CD14-positive monocyte (primary cell): ENCODE measurements at regions not wholly inside any gene's neighbourhood (a gene's known extent, or its start where the extent isn't known, plus 50 kb on each side); places are given as distances from the start of the nearest gene placed in this dataset.
"Not testable (repeated sequence)": the region's sequence is repeated elsewhere in the genome, so short reads cannot be mapped to it uniquely, and the experiment has no call there.

Experiments
- DNase-seq, 3 donors: peaks; one replicate each; pipeline ENCODE4 v3.0.0-alpha.2; 2011 to 2022
- H2AFZ ChIP-seq: 2 replicates; pipeline ENCODE4 v1.6.0; 2012; ENCODE audit warnings: mild to moderate bottlenecking, low read depth, low read length, inconsistent platforms; ENCODE audit not compliant: insufficient read depth, poor library complexity, severe bottlenecking
- H3K27ac ChIP-seq, 2 donors: 1 replicate in 1 of 2; 2 replicates in 1 of 2; pipeline ENCODE4 v1.5.1; 2012 to 2013; ENCODE audit warnings: low read length in 2 of 2, control low read depth in 1 of 2, inconsistent platforms in 1 of 2, low read depth in 1 of 2, mild to moderate bottlenecking in 1 of 2
- H3K27me3 ChIP-seq, 2 donors: one replicate each; pipeline versions ENCODE4 v1.6.0 to v1.6.1; 2011 to 2013; ENCODE audit warnings: low read length in 2 of 2; ENCODE audit not compliant: control insufficient read depth in 2 of 2, insufficient read depth in 2 of 2
- H3K36me3 ChIP-seq, 2 donors: replicated peaks in 1 of 2; 1 replicate in 1 of 2; 2 replicates in 1 of 2; pipeline versions ENCODE4 v1.5.1 to v1.6.1; 2012 to 2013; ENCODE audit warnings: low read length in 2 of 2, control low read depth in 1 of 2, inconsistent platforms in 1 of 2, mild to moderate bottlenecking in 1 of 2; ENCODE audit not compliant: insufficient read depth in 2 of 2, control insufficient read depth in 1 of 2
- H3K4me1 ChIP-seq, 2 donors: 1 replicate in 1 of 2; 2 replicates in 1 of 2; pipeline versions ENCODE4 v1.5.1 to v1.6.1; 2012 to 2013; ENCODE audit warnings: low read length in 2 of 2, control low read depth in 1 of 2, inconsistent platforms in 1 of 2, mild to moderate bottlenecking in 1 of 2, moderate library complexity in 1 of 2; ENCODE audit not compliant: insufficient read depth in 2 of 2, control insufficient read depth in 1 of 2
- H3K4me2 ChIP-seq: replicated peaks from 2 replicates; pipeline ENCODE3; 2012; ENCODE audit warnings: low read length, moderate library complexity, mild to moderate bottlenecking; ENCODE audit not compliant: poor library complexity, severe bottlenecking; ENCODE audit errors: extremely low read depth
- H3K4me3 ChIP-seq, 3 experiments: fragments of 200-600 bp in 1 of 3; sonication (generic) in 1 of 3; replicated peaks in 1 of 3; 1 replicate in 2 of 3; 2 replicates in 1 of 3; pipeline ENCODE4 v1.5.1; 2011 to 2013; ENCODE audit warnings: low read length in 3 of 3, mild to moderate bottlenecking in 3 of 3, control low read depth in 2 of 3, low read depth in 2 of 3, inconsistent platforms in 1 of 3, moderate library complexity in 1 of 3
- H3K79me2 ChIP-seq: 2 replicates; pipeline ENCODE4 v1.6.0; 2012; ENCODE audit warnings: mild to moderate bottlenecking, control low read depth, inconsistent platforms, low read length, moderate library complexity; ENCODE audit not compliant: insufficient read depth
- H3K9ac ChIP-seq: 2 replicates; pipeline ENCODE4 v1.6.0; 2017; ENCODE audit warnings: low read length, mild to moderate bottlenecking; ENCODE audit not compliant: insufficient read depth, poor library complexity, severe bottlenecking
- H3K9me3 ChIP-seq, 2 donors: replicated peaks in 1 of 2; 1 replicate in 1 of 2; 2 replicates in 1 of 2; pipeline versions ENCODE4 v1.5.1 to v1.6.1; 2012 to 2013; ENCODE audit warnings: low read length in 2 of 2, control low read depth in 1 of 2; ENCODE audit not compliant: control insufficient read depth in 1 of 2, insufficient read depth in 1 of 2
- H4K20me1 ChIP-seq: 2 replicates; pipeline ENCODE4 v1.6.0; 2012; ENCODE audit warnings: mild to moderate bottlenecking, low read length, control low read depth, moderate library complexity; ENCODE audit not compliant: insufficient read depth
- H3K27ac Mint-ChIP-seq, 7 donors: one replicate each; pipeline ENCODE4 v1.8.0; 2020; ENCODE audit warnings: mild to moderate bottlenecking in 7 of 7, mixed read lengths in 7 of 7, moderate library complexity in 6 of 7, inconsistent platforms in 2 of 7
- H3K27me3 Mint-ChIP-seq, 3 donors: one replicate each; pipeline ENCODE4 v1.8.0; 2021 to 2022; ENCODE audit warnings: low read depth in 3 of 3, mild to moderate bottlenecking in 3 of 3, mixed read lengths in 3 of 3, moderate library complexity in 3 of 3, inconsistent platforms in 1 of 3
- H3K36me3 Mint-ChIP-seq, 2 donors: one replicate each; pipeline ENCODE4 v1.8.0; 2020; ENCODE audit warnings: mixed read lengths in 2 of 2, inconsistent platforms in 1 of 2, mild to moderate bottlenecking in 1 of 2
- H3K4me1 Mint-ChIP-seq: one replicate; pipeline ENCODE4 v1.8.0; 2020; ENCODE audit warnings: mild to moderate bottlenecking, mixed read lengths
- H3K4me3 Mint-ChIP-seq, 2 donors: one replicate each; pipeline ENCODE4 v1.8.0; 2020; ENCODE audit warnings: mild to moderate bottlenecking in 2 of 2, mixed read lengths in 2 of 2, moderate library complexity in 1 of 2
- H3K9me3 Mint-ChIP-seq, 7 donors: one replicate each; pipeline ENCODE4 v1.8.0; 2020 to 2022; ENCODE audit warnings: mixed read lengths in 7 of 7, mild to moderate bottlenecking in 6 of 7, moderate library complexity in 6 of 7, inconsistent platforms in 2 of 7
- CTCF ChIP-seq: fragments of 200-600 bp; IDR thresholded peaks from one replicate; pipeline ENCODE4 v1.8.0; 2022; ENCODE audit warnings: antibody characterized with exemption, mild to moderate bottlenecking
- WGBS: methylation state at CpG from one replicate; pipeline ENCODE4 v1.1.5; 2013; ENCODE audit warnings: missing lambda C conversion rate; ENCODE audit not compliant: insufficient coverage; 5-methylcytosine and 5-hydroxymethylcytosine counted together
- intact Hi-C, 2 donors: fragments of 100-400 bp; cut with micrococcal nuclease; formaldehyde crosslinking; loops; one replicate each; pipeline versions ENCODE4 v1.15.0 to v1.15.1; 2023

GRCh38 chr6:67000121-67000520, 1293.1 kb upstream of the EYS start:
- Histone ChIP-seq H3K9me3 (peaks cover 3 to 8% of the 10 kb centered on the region in 2 donors), H3K4me3 (no peak overlapping the region), H3K36me3 (no peaks in the 10 kb centered on the region), H3K4me2 (no peak overlapping the region), H3K27me3 (no peaks in the 10 kb centered on the region), H3K9ac (no peak overlapping the region), H3K27ac (no peak overlapping the region), H2AFZ (no peak overlapping the region), H3K4me1 (no peaks in the 10 kb centered on the region), H4K20me1 (no peaks in the 10 kb centered on the region), H3K79me2 (no peaks in the 10 kb centered on the region)
- Mint-ChIP-seq H3K27ac (no peak overlapping the region), H3K9me3 (peaks cover 0 to 12% (median 2%) of the 10 kb centered on the region in 7 donors), H3K4me3 (no peak overlapping the region), H3K36me3 (no peaks in the 10 kb centered on the region), H3K4me1 (no peaks in the 10 kb centered on the region), H3K27me3 (peaks cover 0 to 3% (median 0%) of the 10 kb centered on the region in 3 donors)
- TF ChIP-seq CTCF: no peak
- intact Hi-C loops: loop anchor here in 1 of 2 donors (10.0 kb wide), 1 partner anchor 1635 kb away; no protein-coding TSS in a partner anchor
- no peak for DNase-seq
- 100% methylated on average over 1 of the region's 2 CpGs for WGBS

- H3K27me3 ChIP-seq, intact Hi-C loops: not testable (repeated sequence)
- H3K9me3 Mint-ChIP-seq: peaks cover 0 to 14% (median 5%) of the 10 kb centered on the region in 7 donors
Measured at GRCh38 chr6:66997579-66997978, 1290.6 kb upstream of the EYS start.

More at GRCh38 chr6:66997579-66997978, 1290.6 kb upstream of the EYS start:
- H3K36me3 Mint-ChIP-seq, H3K4me1 Mint-ChIP-seq, H3K27ac Mint-ChIP-seq, H3K27me3 Mint-ChIP-seq, H3K27ac ChIP-seq, H2AFZ ChIP-seq, H4K20me1 ChIP-seq, H3K36me3 ChIP-seq, H3K9me3 ChIP-seq, H3K4me1 ChIP-seq, H3K9ac ChIP-seq, DNase-seq, H3K4me2 ChIP-seq, H3K4me3 Mint-ChIP-seq, H3K79me2 ChIP-seq, H3K4me3 ChIP-seq: not testable (repeated sequence)
- WGBS: no CpG with 5 or more reads among the region's 1 CpG
